HG02642 (cell line): ENCODE measurements at regions not wholly inside any gene's neighbourhood (a gene's known extent, or its start where the extent isn't known, plus 50 kb on each side); places are given as distances from the start of the nearest gene placed in this dataset.
A peak's percentile ranks its signal among the peaks of the same experiment; 100 is the strongest.

Experiments
- ATAC-seq: cut with Tn5 transposase; IDR thresholded peaks from one replicate; pipeline ENCODE4 v1.9.1; 2021; ENCODE audit warnings: mild to moderate bottlenecking; ENCODE audit not compliant: unreplicated experiment, poor library complexity

GRCh38 chr3:184659797-184660301 lies 52.0 kb downstream of the MAGEF1 start:
- ATAC-seq, result no peak

- ATAC-seq, result no peak
Observed at GRCh38 chr3:184658223-184658928, 53.5 kb downstream of the MAGEF1 start.

- peak; percentile 78 for ATAC-seq
Observed at GRCh38 chr3:184656829-184657681, 54.8 kb downstream of the MAGEF1 start.

GRCh38 chr3:184656458-184656828 lies 55.4 kb downstream of the MAGEF1 start:
- ATAC-seq, result no peak

- no peak for ATAC-seq
Observed at GRCh38 chr3:184655597-184655996, 56.3 kb downstream of the MAGEF1 start.

GRCh38 chr3:184654375-184654774 lies 57.5 kb downstream of the MAGEF1 start:
- ATAC-seq, result no peak

GRCh38 chr3:184652465-184652864 lies 59.4 kb downstream of the MAGEF1 start:
- no peak for ATAC-seq

- no peak for ATAC-seq
Observed at GRCh38 chr3:184651904-184652303, 60.0 kb downstream of the MAGEF1 start.

- ATAC-seq, result no peak
Observed at GRCh38 chr3:184648636-184649035, 63.2 kb downstream of the MAGEF1 start.

GRCh38 chr3:184647405-184647936 lies 64.4 kb downstream of the MAGEF1 start:
- no peak for ATAC-seq

- ATAC-seq, result no peak
Observed at GRCh38 chr3:184645336-184645735, 66.5 kb downstream of the MAGEF1 start.

- no peak for ATAC-seq
Observed at GRCh38 chr3:184643442-184643841, 68.4 kb downstream of the MAGEF1 start.

GRCh38 chr3:184642631-184643285 lies 69.1 kb downstream of the MAGEF1 start:
- ATAC-seq, result no peak

GRCh38 chr3:184641430-184641829 lies 70.4 kb downstream of the MAGEF1 start:
- no peak for ATAC-seq

- no peak for ATAC-seq
Observed at GRCh38 chr3:184639351-184639750, 72.5 kb downstream of the MAGEF1 start.

- ATAC-seq, result no peak
Observed at GRCh38 chr3:184637705-184638104, 74.2 kb downstream of the MAGEF1 start.

- no peak for ATAC-seq
Observed at GRCh38 chr3:184636741-184637316, 75.0 kb downstream of the MAGEF1 start.

- ATAC-seq, result no peak
Observed at GRCh38 chr3:184635774-184636173, 74.2 kb downstream of the EPHB3 start.

GRCh38 chr3:184635126-184635525 lies 73.5 kb downstream of the EPHB3 start:
- no peak for ATAC-seq

- ATAC-seq, result no peak
Observed at GRCh38 chr3:184633237-184633579, 71.6 kb downstream of the EPHB3 start.
